Hindlimb muscle (tissue), 1 donor: ENCODE measurements at regions not wholly inside any gene's neighbourhood (a gene's known extent, or its start where the extent isn't known, plus 50 kb on each side); places are given as distances from the start of the nearest gene placed in this dataset.

Source experiments
- DNase-seq: peaks from one replicate; pipeline ENCODE4 v3.0.0-alpha.2; 2013

GRCh38 chr3:124451630-124452317 lies 278.5 kb upstream of the UMPS start:
- DNase-seq, result no peak

GRCh38 chr3:124453189-124453588 lies 277.1 kb upstream of the UMPS start:
- no peak for DNase-seq

GRCh38 chr3:124455891-124456290 lies 274.4 kb upstream of the UMPS start:
- DNase-seq, result no peak

- DNase-seq, result no peak
Measured at GRCh38 chr3:124456506-124456905, 273.7 kb upstream of the UMPS start.

GRCh38 chr3:124459678-124460077 lies 270.6 kb upstream of the UMPS start:
- DNase-seq, result no peak

GRCh38 chr3:124461126-124461525 lies 269.1 kb upstream of the UMPS start:
- DNase-seq, result no peak

GRCh38 chr3:124461838-124462632 lies 268.2 kb upstream of the UMPS start:
- no peak for DNase-seq

GRCh38 chr3:124463234-124463633 lies 267.0 kb upstream of the UMPS start:
- no peak for DNase-seq

- peak; percentile 43 for DNase-seq
Measured at GRCh38 chr3:124467980-124468902, 262.0 kb upstream of the UMPS start.

- no peak for DNase-seq
Measured at GRCh38 chr3:124469555-124469954, 260.7 kb upstream of the UMPS start.

- DNase-seq, result no peak
Measured at GRCh38 chr3:124478830-124479229, 251.4 kb upstream of the UMPS start.

GRCh38 chr3:124483915-124484470 lies 246.3 kb upstream of the UMPS start:
- no peak for DNase-seq

GRCh38 chr3:124486324-124486723 lies 243.9 kb upstream of the UMPS start:
- DNase-seq, result no peak

GRCh38 chr3:124489506-124489905 lies 240.7 kb upstream of the UMPS start:
- DNase-seq, result no peak

- no peak for DNase-seq
Measured at GRCh38 chr3:124491098-124491497, 239.2 kb upstream of the UMPS start.

GRCh38 chr3:124491875-124492274 lies 238.4 kb upstream of the UMPS start:
- DNase-seq, result no peak

- DNase-seq, result no peak
Measured at GRCh38 chr3:124492824-124493223, 237.4 kb upstream of the UMPS start.

- DNase-seq, result no peak
Measured at GRCh38 chr3:124496061-124496460, 234.2 kb upstream of the UMPS start.

GRCh38 chr3:124497487-124497886 lies 232.8 kb upstream of the UMPS start:
- no peak for DNase-seq

- no peak for DNase-seq
Measured at GRCh38 chr3:124498891-124499290, 231.4 kb upstream of the UMPS start.

GRCh38 chr3:124504332-124505059 lies 225.8 kb upstream of the UMPS start:
- DNase-seq, result peak; percentile 4

GRCh38 chr3:124509884-124510283 lies 220.4 kb upstream of the UMPS start:
- DNase-seq, result no peak
